Femur (tissue), 1 donor: ENCODE measurements at regions not wholly inside any gene's neighbourhood (a gene's known extent, or its start where the extent isn't known, plus 50 kb on each side); places are given as distances from the start of the nearest gene placed in this dataset.
A peak's percentile ranks its signal among the peaks of the same experiment; 100 is the strongest.
"Not testable (repeated sequence)": the region's sequence is repeated elsewhere in the genome, so short reads cannot be mapped to it uniquely, and the experiment has no call there.

Experiments
- DNase-seq: peaks from one replicate; pipeline ENCODE4 v3.0.0-alpha.2; 2017

GRCh38 chrX:39779952-39780783, 317.6 kb downstream of the BCOR start:
- no peak for DNase-seq

- DNase-seq: no peak
Measured at GRCh38 chrX:39782276-39782675, 315.5 kb downstream of the BCOR start.

- no peak for DNase-seq
Measured at GRCh38 chrX:39787999-39788398, 309.8 kb downstream of the BCOR start.

DNA sequence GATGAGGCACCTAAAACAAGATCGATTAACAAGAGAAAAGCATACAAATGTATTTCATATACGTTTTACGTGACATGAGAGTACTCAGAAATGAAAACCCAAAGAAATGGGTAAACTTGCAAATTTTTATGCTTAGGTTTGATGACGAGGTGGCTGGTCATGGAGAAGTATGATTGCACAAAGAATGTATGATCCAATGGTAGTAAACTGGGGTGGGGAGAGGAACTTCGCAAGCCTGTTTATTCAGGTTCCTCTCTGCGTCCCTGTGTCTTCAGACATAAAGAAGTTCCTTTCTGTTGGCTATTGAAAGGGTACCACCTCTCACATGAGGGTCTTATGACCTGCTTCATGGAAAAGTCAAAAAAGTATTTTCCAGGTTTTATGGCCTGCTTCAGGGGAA, 309.2 kb downstream of the BCOR start:
- no peak for DNase-seq

DNA sequence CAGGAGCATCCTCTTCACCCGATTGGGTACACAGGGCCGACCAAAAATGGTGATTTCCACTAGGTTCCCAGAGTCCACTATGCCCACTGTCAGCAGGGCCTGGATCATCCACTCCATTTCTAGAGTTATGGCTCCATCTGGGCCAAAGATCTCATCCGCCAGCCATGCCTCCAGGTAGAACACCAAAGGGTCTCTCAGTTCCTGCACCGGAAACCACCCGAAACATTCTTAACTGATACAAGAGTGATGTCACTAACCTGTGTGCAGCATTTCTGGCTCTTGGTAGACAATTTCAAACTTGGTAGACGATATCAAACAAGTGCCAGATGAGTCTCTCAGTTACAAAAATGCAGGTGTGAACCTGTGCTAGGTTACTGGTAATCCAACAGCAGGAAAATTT, 306.1 kb downstream of the BCOR start:
- DNase-seq: no peak

GRCh38 chrX:39795605-39796004, 302.2 kb downstream of the BCOR start:
- DNase-seq: no peak

DNA sequence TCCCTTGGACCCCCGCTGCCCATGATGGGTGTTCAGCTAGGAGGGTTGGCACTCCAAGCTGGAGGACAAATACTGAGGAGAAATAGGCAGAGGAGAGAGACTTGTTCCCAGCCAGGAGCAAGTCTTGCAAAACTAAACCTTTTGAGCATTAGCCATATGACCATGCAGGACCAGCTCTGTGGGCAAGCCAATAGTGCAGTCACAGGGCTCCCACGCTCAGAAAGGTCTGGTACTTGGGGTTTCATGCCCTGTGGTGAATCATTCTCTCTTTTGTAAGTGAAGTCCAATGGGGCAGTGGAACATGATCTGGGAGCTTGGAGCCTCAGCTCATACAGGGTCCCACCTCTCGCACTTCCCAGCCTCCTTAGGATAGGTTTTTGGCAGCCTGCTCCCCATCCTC, 300.9 kb downstream of the BCOR start:
- no peak for DNase-seq

- not testable (repeated sequence) for DNase-seq
Measured at GRCh38 chrX:39798488-39798887, 299.3 kb downstream of the BCOR start.

GRCh38 chrX:39802354-39802753, 295.4 kb downstream of the BCOR start:
- no peak for DNase-seq

GRCh38 chrX:39802908-39803307, 294.9 kb downstream of the BCOR start:
- no peak for DNase-seq

DNA sequence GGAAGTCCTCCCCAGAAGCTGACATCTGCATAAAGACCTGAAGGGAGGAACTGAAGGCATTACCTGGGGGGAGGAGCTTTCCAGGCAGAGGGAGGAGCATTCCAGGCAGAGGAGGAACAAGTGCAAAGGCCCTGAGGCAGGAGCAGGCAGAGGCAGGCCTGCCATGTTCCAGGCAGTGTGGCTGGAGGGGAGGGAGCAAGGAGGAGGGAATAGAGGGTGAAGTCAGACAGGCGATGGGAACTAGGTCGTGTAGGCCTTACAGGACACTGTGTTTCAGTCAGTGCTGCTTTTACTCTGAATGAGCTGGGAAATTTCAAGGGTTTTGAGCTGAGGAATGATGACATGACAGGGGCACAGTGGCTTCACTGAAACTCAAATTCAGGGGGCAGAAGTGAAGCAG, 292.7 kb downstream of the BCOR start:
- DNase-seq: no peak

GRCh38 chrX:39805825-39806224, 291.9 kb downstream of the BCOR start:
- DNase-seq: no peak

DNA sequence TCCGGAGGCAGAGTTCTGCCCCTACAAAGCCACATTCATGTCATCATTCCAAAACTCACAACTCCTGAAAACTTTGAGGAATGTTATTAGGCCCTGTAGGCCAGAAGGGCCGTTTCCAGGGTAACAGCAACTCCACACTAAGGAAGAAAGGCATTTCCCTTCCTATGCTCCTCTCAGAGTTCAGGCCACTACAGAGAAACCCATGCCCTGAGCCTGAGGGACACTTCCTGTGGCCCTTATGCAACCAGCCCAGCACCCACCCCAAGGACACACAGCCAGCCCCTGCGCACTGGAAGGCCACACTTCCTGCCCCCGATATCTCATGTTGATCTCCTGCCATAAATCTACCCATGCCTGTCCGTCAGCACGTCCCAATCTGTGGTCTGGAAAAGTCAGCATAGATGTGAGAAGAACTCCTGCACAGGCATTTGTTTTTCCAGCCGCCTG, 289.3 kb downstream of the BCOR start:
- peak; percentile 47 for DNase-seq

DNA sequence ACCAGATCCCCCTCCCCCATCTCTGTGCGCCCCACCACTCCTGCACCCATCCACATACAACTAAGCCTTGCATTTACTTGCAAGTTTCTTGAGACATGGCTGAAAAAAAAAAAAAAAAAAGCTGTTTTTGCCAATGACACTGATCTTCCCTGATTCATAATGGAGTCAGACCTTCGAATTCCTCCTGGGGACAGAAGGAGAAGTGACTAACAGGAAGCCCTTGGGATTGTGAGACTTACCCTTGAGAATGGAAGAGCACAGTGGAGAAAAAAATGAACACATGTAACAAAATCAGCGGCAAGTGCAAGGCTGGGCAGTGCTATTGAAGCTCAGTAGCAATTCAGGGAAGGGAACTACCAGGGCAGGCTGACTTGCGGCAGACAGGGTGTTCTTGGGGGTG, 288.4 kb downstream of the BCOR start:
- DNase-seq: no peak

DNA sequence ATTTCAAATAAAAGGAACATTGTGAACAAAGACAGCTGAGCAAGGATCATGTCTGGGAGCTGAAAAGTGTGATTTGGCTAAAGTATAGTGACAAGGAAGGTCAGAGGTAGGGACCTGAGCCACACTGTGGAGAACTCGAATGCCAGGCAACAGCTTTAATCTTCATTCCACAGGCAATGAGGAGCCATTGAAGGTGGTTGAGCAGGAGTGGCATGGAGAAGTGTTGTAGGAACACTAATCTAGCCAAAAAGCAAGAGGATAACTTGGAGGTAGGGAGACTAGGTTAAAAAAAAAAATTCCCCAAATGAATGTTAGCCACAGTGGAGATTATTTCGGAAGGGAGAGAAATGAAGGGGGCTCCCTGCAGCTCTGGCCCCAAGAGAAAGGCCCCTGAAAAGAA, 286.9 kb downstream of the BCOR start:
- DNase-seq: no peak

- no peak for DNase-seq
Measured at GRCh38 chrX:39811376-39811775, 286.4 kb downstream of the BCOR start.

DNA sequence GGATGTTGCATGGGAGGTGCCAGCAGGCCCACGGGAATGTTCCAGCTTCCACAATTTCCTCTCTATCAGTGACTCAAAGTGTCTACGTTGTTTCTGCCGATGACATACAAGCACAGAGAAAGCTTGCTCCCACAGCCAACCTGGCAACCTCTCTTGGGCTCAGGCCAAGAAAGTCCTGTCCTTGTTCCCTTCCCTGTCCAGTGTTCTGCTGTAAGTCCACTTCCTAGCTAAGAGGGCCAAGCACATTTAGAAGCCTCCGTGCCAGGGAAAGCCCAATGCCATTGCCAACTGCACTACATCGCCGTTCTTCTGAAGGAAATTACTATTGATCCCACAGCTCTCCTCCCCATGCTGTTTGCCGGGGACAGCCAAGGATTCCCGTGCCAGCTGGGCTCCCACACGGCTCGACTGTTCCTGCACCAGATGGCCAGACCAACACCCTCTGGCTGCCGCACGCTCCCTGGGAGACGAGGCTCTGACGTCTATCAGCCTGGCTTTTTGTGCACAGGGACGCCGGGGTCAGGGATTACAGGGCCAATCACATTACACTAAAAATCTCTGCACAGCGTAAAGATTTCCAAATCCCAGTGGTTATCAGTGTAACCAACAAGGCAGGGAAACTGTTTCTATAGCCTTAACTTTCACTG, 284.0 kb downstream of the BCOR start:
- DNase-seq: peak; percentile 62

DNA sequence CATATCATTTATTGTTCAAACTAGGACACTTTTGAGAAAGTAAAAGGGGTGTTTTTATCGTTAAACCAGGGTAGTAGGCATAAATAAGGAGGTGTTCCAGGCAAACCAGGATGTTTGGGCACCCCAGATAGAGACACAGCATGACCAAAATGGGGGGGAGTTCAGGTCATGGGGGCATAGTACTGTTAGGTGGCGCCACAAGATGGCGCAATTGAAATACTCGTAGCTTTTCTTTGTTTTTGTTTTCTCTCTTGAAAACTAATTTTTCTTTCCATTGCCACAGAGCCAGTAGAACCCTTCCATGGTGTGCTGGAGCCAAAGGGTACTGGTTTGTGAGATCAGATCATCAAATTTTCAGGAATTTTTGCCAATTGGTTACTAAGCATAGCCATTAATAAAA, 283.4 kb downstream of the BCOR start:
- DNase-seq: no peak

GRCh38 chrX:39815631-39816030, 282.1 kb downstream of the BCOR start:
- DNase-seq: no peak

DNA sequence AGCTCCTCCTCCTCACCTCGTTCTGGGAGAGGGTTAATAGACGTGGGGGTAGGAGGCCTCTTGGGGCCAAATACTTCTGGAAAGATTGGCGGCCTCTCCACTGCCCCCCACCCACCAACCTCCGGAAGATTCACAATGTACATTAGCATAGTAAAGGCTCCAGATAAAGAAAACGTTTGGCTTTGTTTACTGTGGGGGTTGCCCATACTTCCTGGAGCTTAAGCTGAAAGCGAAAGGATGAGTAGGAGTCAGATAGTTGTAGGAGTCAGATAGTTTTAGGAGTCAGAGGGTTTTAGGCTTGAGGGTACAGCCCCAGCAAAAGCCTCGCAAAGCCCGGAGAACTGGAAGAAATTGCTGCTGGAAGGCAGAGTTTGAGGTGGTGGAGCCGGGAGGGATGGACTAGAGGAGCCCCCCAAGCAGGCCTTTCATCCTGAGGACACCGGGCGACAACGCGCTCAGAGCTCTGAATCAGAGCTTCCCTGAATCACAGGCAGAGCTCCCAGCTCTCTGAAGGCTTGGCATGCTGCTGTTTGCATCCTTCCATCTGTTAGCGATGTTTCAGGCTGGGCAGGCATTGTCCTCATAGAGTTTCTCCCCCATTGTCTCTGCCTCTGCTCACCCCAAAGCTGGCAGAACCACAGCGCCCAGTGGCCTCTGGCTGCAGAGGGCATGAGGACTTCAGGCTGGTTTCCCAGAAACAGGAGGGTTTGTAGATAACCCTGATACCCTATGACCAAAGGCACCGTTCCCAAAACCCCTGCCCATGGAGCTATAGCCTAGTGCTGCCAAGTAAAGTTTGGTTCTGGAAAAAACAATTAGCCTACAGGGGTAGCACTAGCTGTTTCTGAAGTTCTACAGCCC, 280.7 kb downstream of the BCOR start:
- DNase-seq: no peak

GRCh38 chrX:39817754-39818470, 279.8 kb downstream of the BCOR start:
- no peak for DNase-seq

DNA sequence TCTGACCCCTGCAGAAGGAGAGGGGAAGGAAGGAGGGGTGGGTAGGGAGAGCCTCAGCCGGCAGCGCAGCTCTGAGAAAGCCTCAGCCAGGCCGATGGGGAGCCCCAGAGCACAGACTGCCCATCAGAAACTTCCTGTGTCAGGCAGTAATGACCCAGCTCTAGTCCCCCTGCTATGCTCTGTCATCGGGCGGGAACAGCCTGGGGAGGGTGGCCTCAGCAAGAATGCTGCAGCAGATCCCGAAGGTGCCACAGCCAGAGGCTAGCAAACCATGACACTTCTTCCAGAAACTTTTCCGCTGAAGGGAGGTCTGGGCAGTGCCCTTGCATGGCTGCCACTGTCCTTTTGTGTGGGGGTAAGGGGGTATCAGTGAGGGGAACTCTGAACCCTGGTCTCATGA, 279.0 kb downstream of the BCOR start:
- no peak for DNase-seq
